ENCODE measurements at regions not wholly inside any gene's neighbourhood (a gene's known extent, or its start where the extent isn't known, plus 50 kb on each side); places are given as distances from the start of the nearest gene placed in this dataset.

DNA sequence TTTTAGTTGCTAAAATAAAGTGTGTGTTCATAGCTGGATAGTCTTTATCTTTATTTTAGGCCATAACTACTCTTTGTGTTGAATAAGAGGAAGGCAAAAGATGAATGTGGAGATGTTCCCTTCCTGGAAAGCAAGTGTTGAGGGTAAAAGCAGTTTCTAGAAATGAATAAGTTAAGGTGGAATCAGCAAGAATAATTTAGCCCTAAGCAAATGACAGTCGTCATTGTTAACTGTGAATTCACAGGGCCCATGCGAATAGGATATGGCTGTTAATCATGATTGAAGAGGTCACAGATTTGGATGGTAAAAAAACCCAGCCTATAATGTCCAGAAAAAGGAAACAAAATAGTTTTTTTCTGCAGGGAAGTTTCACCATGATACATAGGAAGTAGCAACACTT, 167.8 kb upstream of the PPP3CA start:
- intact Hi-C loops (cut with DNase I; ENCODE audit: low total_unique reads): no loop called here
- WGBS, 2 donors: 71 to 86% methylated on average over 2 of the region's 2 CpGs
- TF ChIP-seq, protein P1, sequence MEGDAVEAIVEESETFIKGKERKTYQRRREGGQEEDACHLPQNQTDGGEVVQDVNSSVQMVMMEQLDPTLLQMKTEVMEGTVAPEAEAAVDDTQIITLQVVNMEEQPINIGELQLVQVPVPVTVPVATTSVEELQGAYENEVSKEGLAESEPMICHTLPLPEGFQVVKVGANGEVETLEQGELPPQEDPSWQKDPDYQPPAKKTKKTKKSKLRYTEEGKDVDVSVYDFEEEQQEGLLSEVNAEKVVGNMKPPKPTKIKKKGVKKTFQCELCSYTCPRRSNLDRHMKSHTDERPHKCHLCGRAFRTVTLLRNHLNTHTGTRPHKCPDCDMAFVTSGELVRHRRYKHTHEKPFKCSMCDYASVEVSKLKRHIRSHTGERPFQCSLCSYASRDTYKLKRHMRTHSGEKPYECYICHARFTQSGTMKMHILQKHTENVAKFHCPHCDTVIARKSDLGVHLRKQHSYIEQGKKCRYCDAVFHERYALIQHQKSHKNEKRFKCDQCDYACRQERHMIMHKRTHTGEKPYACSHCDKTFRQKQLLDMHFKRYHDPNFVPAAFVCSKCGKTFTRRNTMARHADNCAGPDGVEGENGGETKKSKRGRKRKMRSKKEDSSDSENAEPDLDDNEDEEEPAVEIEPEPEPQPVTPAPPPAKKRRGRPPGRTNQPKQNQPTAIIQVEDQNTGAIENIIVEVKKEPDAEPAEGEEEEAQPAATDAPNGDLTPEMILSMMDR (IDR thresholded peaks at IDR 0.05): no peak
- no peak for TF ChIP-seq POLR2A (IDR thresholded peaks at IDR 0.05)
- no peak for DNase-seq (ENCODE audit: low spot score in 2 of 2)
- no peak overlapping the region for H3K4me3 ChIP-seq (ENCODE audit: low read depth, poor library complexity, severe bottlenecking)

- intact Hi-C loops (cut with DNase I; ENCODE audit: low total_unique reads): no loop called here
- TF ChIP-seq, protein P1 (IDR thresholded peaks at IDR 0.05): no peak
- no peak for TF ChIP-seq POLR2A (IDR thresholded peaks at IDR 0.05)
- 84 to 87% methylated on average over 2 of the region's 2 CpGs for WGBS, 2 donors
- no peak overlapping the region for H3K4me3 ChIP-seq (ENCODE audit: low read depth, poor library complexity, severe bottlenecking)
- DNase-seq (ENCODE audit: low spot score in 2 of 2): no peak
These were observed 165.1 kb upstream of the PPP3CA start for GRCh38 chr4:101512416-101512815.

DNA sequence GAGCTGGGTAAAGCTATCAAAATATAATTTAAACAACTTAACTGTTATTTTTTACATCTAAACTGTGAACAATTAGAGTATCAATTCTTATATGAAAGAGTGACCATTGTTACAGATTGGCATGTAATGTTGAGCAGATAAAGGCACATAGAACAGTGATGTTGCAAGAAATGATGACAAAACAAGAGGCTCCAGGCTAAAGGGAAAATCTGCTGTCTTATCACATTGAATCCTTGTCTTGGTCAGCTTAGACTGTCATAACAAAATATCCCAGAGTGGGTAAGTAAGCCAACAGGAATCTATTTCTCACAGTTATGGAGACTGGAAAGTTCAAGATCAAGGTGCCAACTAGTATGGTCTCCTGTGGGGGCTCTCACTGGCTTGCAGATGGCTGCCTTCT, 154.1 kb upstream of the PPP3CA start:
- TF ChIP-seq, protein P1 (IDR thresholded peaks at IDR 0.05): no peak
- TF ChIP-seq POLR2A (IDR thresholded peaks at IDR 0.05): no peak
- no peak for DNase-seq (ENCODE audit: low spot score in 2 of 2)
- intact Hi-C loops (cut with DNase I; ENCODE audit: low total_unique reads): no loop called here
- H3K4me3 ChIP-seq (ENCODE audit: low read depth, poor library complexity, severe bottlenecking): no peak overlapping the region

- no peak overlapping the region for H3K4me3 ChIP-seq (ENCODE audit: low read depth, poor library complexity, severe bottlenecking)
- no peak for DNase-seq (ENCODE audit: low spot score in 2 of 2)
- TF ChIP-seq POLR2A (IDR thresholded peaks at IDR 0.05): no peak
- TF ChIP-seq, protein P1 (IDR thresholded peaks at IDR 0.05): no peak
- intact Hi-C loops (cut with DNase I; ENCODE audit: low total_unique reads): no loop called here
These were observed 153.4 kb upstream of the PPP3CA start for GRCh38 chr4:101500742-101501141.

DNA sequence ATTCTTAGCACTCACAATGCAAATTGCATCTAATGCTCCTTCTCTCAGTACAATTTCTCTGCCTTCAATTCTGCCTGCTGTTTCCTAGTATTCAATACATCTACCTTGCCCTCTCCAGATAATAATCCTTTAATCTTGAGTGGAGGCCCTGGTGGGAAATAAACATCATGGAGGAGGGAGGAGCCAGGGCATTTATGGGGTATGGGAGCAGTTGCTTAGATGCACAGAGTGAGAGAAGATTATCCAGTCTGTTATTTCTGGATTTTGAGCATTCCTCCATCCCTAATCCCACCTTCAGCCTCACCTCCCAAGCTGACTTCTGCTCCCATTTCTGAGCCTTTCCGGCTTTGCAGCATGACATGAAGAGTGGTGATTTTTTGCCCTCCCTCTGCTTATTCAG, 127.9 kb upstream of the PPP3CA start:
- no peak for TF ChIP-seq POLR2A (IDR thresholded peaks at IDR 0.05)
- TF ChIP-seq, protein P1 (IDR thresholded peaks at IDR 0.05): no peak
- H3K4me3 ChIP-seq (ENCODE audit: low read depth, poor library complexity, severe bottlenecking): no peak overlapping the region
- 100% methylated on average over 1 of the region's 1 CpG for WGBS, 2 donors
- no peak for DNase-seq (ENCODE audit: low spot score in 2 of 2)
- intact Hi-C loops (cut with DNase I; ENCODE audit: low total_unique reads): no loop called here

DNA sequence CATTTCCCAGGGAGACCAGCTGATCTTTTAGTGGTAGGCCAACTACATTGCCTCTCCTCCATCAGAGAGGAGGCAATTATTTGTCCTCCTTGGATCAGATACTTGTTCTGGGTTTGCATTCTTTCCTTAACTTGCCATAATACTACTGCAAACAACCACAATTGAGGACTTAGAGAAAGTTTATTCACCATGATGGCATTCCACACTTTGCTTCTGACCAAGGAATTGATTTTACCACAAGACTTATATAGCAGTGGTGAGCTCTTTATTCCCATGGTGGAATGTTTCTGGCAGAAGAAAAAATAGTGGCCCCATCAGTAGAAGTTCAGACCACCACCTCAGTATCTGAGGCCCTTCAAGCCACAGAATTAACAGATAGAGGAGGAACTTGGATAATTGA, 123.9 kb upstream of the PPP3CA start:
- DNase-seq (ENCODE audit: low spot score in 2 of 2): no peak
- H3K4me3 ChIP-seq (ENCODE audit: low read depth, poor library complexity, severe bottlenecking): no peak overlapping the region
- intact Hi-C loops (cut with DNase I; ENCODE audit: low total_unique reads): no loop called here
- TF ChIP-seq, protein P1 (IDR thresholded peaks at IDR 0.05): no peak
- no peak for TF ChIP-seq POLR2A (IDR thresholded peaks at IDR 0.05)
